Testis (tissue), 2 donors: ENCODE measurements at regions not wholly inside any gene's neighbourhood (a gene's known extent, or its start where the extent isn't known, plus 50 kb on each side); places are given as distances from the start of the nearest gene placed in this dataset.

Source experiments
- POLR2A ChIP-seq: fragments of 450-650 bp; IDR thresholded peaks from one replicate; pipeline ENCODE4 v1.6.1; 2017; ENCODE audit warnings: antibody characterized with exemption, mild to moderate bottlenecking, moderate library complexity
- TF ChIP-seq, protein P1 (sequence below), 3 experiments: fragments of 450-650 bp in 2 of 3; fragments of 200-600 bp in 1 of 3; sonication (generic) in 1 of 3; IDR thresholded peaks; one replicate each; pipeline ENCODE4 v1.5.1; 2016 to 2019; ENCODE audit warnings: antibody characterized with exemption in 3 of 3, mild to moderate bottlenecking in 2 of 3, moderate library complexity in 1 of 3

DNA sequence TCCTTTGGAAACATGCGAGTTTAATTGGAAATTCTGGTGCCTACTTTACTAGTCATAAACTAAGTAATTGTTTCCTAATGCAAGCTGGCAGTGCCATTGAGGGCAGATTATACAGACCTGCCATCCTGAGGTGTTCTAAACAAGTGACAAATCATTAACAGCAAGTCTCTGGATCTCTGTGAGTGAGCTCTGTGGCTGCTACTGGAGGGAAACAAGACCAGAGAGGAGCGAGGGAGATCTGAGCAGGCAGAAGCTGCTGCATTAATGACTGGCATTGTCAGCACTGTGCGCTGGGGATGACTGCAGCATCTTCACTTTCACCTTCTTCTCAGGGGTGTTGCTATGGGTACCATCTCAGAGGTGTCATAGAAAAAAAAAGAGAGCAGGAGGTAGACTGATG lies 308.4 kb upstream of the DPH6 start:
- TF ChIP-seq, protein P1, sequence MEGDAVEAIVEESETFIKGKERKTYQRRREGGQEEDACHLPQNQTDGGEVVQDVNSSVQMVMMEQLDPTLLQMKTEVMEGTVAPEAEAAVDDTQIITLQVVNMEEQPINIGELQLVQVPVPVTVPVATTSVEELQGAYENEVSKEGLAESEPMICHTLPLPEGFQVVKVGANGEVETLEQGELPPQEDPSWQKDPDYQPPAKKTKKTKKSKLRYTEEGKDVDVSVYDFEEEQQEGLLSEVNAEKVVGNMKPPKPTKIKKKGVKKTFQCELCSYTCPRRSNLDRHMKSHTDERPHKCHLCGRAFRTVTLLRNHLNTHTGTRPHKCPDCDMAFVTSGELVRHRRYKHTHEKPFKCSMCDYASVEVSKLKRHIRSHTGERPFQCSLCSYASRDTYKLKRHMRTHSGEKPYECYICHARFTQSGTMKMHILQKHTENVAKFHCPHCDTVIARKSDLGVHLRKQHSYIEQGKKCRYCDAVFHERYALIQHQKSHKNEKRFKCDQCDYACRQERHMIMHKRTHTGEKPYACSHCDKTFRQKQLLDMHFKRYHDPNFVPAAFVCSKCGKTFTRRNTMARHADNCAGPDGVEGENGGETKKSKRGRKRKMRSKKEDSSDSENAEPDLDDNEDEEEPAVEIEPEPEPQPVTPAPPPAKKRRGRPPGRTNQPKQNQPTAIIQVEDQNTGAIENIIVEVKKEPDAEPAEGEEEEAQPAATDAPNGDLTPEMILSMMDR (IDR thresholded peaks at IDR 0.05): no peak
- no peak for TF ChIP-seq POLR2A
